Stimulated activated CD4-positive, alpha-beta T cell treated with anti-CD3 and anti-CD28 coated beads, TNF-alpha, amount 100 ng/mL, for 4 hours (primary cell): ENCODE measurements at regions not wholly inside any gene's neighbourhood (a gene's known extent, or its start where the extent isn't known, plus 50 kb on each side); places are given as distances from the start of the nearest gene placed in this dataset.

Source experiments
- DNase-seq, 3 experiments: peaks; one replicate each; pipeline ENCODE4 v3.0.0-alpha.2; 2020; ENCODE audit warnings: low read depth in 3 of 3

- no peak for DNase-seq
Observed at GRCh38 chr10:3484306-3485056, 300.5 kb downstream of the KLF6 start.

- no peak for DNase-seq
Observed at GRCh38 chr10:3482200-3482993, 302.6 kb downstream of the KLF6 start.

- no peak for DNase-seq
Observed at GRCh38 chr10:3481496-3481895, 303.5 kb downstream of the KLF6 start.

- DNase-seq, result no peak
Observed at GRCh38 chr10:3480990-3481315, 304.1 kb downstream of the KLF6 start.

GRCh38 chr10:3480281-3480989 is 304.6 kb downstream of the KLF6 start:
- DNase-seq, result no peak

- no peak for DNase-seq
Observed at GRCh38 chr10:3478632-3479240, 306.2 kb upstream of the PITRM1 start.

GRCh38 chr10:3478153-3478552 is 305.6 kb upstream of the PITRM1 start:
- no peak for DNase-seq

- no peak for DNase-seq
Observed at GRCh38 chr10:3477683-3478082, 305.1 kb upstream of the PITRM1 start.

- no peak for DNase-seq
Observed at GRCh38 chr10:3476640-3477448, 304.3 kb upstream of the PITRM1 start.

GRCh38 chr10:3476186-3476585 is 303.6 kb upstream of the PITRM1 start:
- no peak for DNase-seq

GRCh38 chr10:3475367-3475766 is 302.8 kb upstream of the PITRM1 start:
- DNase-seq, result no peak

GRCh38 chr10:3474266-3474665 is 301.7 kb upstream of the PITRM1 start:
- DNase-seq, result no peak

- DNase-seq, result no peak
Observed at GRCh38 chr10:3473271-3473670, 300.7 kb upstream of the PITRM1 start.

- no peak for DNase-seq
Observed at GRCh38 chr10:3472287-3473051, 299.9 kb upstream of the PITRM1 start.

GRCh38 chr10:3471927-3472286 is 299.3 kb upstream of the PITRM1 start:
- no peak for DNase-seq

GRCh38 chr10:3471472-3471871 is 298.9 kb upstream of the PITRM1 start:
- DNase-seq, result no peak

- DNase-seq, result no peak
Observed at GRCh38 chr10:3470191-3470590, 297.6 kb upstream of the PITRM1 start.

- DNase-seq, result no peak
Observed at GRCh38 chr10:3469639-3470020, 297.0 kb upstream of the PITRM1 start.

- DNase-seq, result no peak
Observed at GRCh38 chr10:3468919-3469638, 296.5 kb upstream of the PITRM1 start.
